HCT116 (cell line): ENCODE measurements at regions not wholly inside any gene's neighbourhood (a gene's known extent, or its start where the extent isn't known, plus 50 kb on each side); places are given as distances from the start of the nearest gene placed in this dataset.

Source experiments
- ATAC-seq: fragments of 200-7000 bp; cut with Tn5 transposase; 2 replicates; pipeline ENCODE4 v1.9.1; 2020; ENCODE audit warnings: mild to moderate bottlenecking, moderate library complexity
- BruUV-seq: library from RNA; stranded (reverse); fragments of 400-500 nt; replicated peaks from 2 replicates; lab custom pipeline; 2021; lab: Mats Ljungman, UMichigan
- CTCF ChIA-PET: fragments of 300-600 bp; sonication (Branson Sonifier 250); formaldehyde crosslinking; loops from one replicate; lab custom pipeline; 2021; ENCODE audit warnings: antibody characterized with exemption; lab: Charles Lee
- POLR2A ChIA-PET: fragments of 300-600, 350-600 bp; sonication (Branson Sonifier 250); formaldehyde crosslinking; loops from one replicate; lab custom pipeline; 2021; ENCODE audit warnings: antibody characterized with exemption; lab: Charles Lee
- RAD21 ChIA-PET, 2 experiments: fragments of 300-600 bp; sonication (Branson Sonifier 250); formaldehyde crosslinking; loops; one replicate each; lab custom pipeline; 2023; ENCODE audit warnings: low total read pairs in 2 of 2; ENCODE audit not compliant: uncharacterized antibody in 2 of 2, unreplicated experiment in 2 of 2, low non-redundant PET in 1 of 2; lab: Charles Lee
- DNase-seq: peaks from one replicate; pipeline ENCODE4 v3.0.0-alpha.2; 2010; ENCODE audit warnings: low read depth, low spot score
- H2AFZ ChIP-seq: fragments of 200-600 bp; shearing (Covaris generic), sonication (generic); 2 replicates; pipeline ENCODE4 v1.6.1; 2017; ENCODE audit warnings: low read depth, mixed run types, mixed read lengths, antibody characterized with exemption, low read length; ENCODE audit not compliant: poor library complexity, severe bottlenecking
- H3K27ac ChIP-seq: 2 replicates; pipeline ENCODE4 v1.5.1; 2012; ENCODE audit warnings: low read depth, low read length
- H3K27me3 ChIP-seq: fragments of 200-600 bp; sonication (generic); 2 replicates; pipeline ENCODE4 v1.6.1; 2016; ENCODE audit warnings: mixed run types, low read length, mixed read lengths; ENCODE audit not compliant: insufficient read depth
- H3K36me3 ChIP-seq, 2 experiments: fragments of 200-500 bp in 1 of 2; fragments of 200-600 bp in 1 of 2; sonication (Bioruptor generic) in 1 of 2; sonication (generic) in 1 of 2; 2 replicates each; pipeline versions ENCODE4 v1.5.1 to v1.6.1; 2014 to 2016; ENCODE audit warnings: low read length in 2 of 2, inconsistent platforms in 1 of 2, mixed read lengths in 1 of 2, mixed run types in 1 of 2; ENCODE audit not compliant: insufficient read depth in 2 of 2, control insufficient read depth in 1 of 2
- H3K4me1 ChIP-seq, 2 experiments: fragments of 200-600 bp in 1 of 2; sonication (generic) in 1 of 2; 2 replicates each; pipeline versions ENCODE4 v1.5.1 to v1.6.1; 2012 to 2017; ENCODE audit warnings: low read length in 2 of 2, inconsistent platforms in 1 of 2, mild to moderate bottlenecking in 1 of 2, mixed read lengths in 1 of 2, mixed run types in 1 of 2, moderate library complexity in 1 of 2; ENCODE audit not compliant: insufficient read depth in 2 of 2, control insufficient read depth in 1 of 2
- H3K4me2 ChIP-seq: fragments of 200-600 bp; sonication (generic); 2 replicates; pipeline ENCODE4 v1.6.1; 2017; ENCODE audit warnings: mixed run types, low read length, mixed read lengths
- H3K4me3 ChIP-seq, 2 experiments: fragments of 200-600 bp in 1 of 2; sonication (generic) in 1 of 2; replicated peaks in 1 of 2; 2 replicates each; pipeline ENCODE4 v1.5.1; 2011 to 2016; ENCODE audit warnings: low read length in 2 of 2, control low read depth in 1 of 2, low read depth in 1 of 2, mild to moderate bottlenecking in 1 of 2, mixed read lengths in 1 of 2, mixed run types in 1 of 2
- H3K79me2 ChIP-seq: fragments of 200-600 bp; sonication (generic); 2 replicates; pipeline ENCODE4 v1.6.1; 2017; ENCODE audit warnings: mild to moderate bottlenecking, mixed run types, low read length, moderate library complexity, mixed read lengths; ENCODE audit not compliant: insufficient read depth
- H3K9ac ChIP-seq: fragments of 200-600 bp; sonication (generic); 2 replicates; pipeline ENCODE4 v1.6.1; 2016; ENCODE audit warnings: low read length, mixed read lengths
- H3K9me2 ChIP-seq: fragments of 200-600 bp; sonication (generic), shearing (Covaris generic); 2 replicates; pipeline ENCODE4 v1.6.1; 2017; ENCODE audit warnings: mixed run types, mild to moderate bottlenecking, moderate library complexity; ENCODE audit not compliant: insufficient read depth
- H3K9me3 ChIP-seq, 2 experiments: fragments of 200-500 bp in 1 of 2; fragments of 200-600 bp in 1 of 2; sonication (Bioruptor generic) in 1 of 2; sonication (generic) in 1 of 2; 2 replicates each; pipeline ENCODE4 v1.6.1; 2014 to 2017; ENCODE audit warnings: low read length in 2 of 2, mixed read lengths in 2 of 2, inconsistent platforms in 1 of 2, low read depth in 1 of 2, mild to moderate bottlenecking in 1 of 2, mixed run types in 1 of 2, moderate library complexity in 1 of 2; ENCODE audit not compliant: control insufficient read depth in 1 of 2, insufficient read depth in 1 of 2
- H4K20me1 ChIP-seq: fragments of 200-600 bp; sonication (generic), shearing (Covaris generic); 2 replicates; pipeline ENCODE4 v1.6.1; 2017; ENCODE audit warnings: mixed run types, mild to moderate bottlenecking, moderate library complexity; ENCODE audit not compliant: insufficient read depth
- ELF1 ChIP-seq: IDR thresholded peaks from 2 replicates; pipeline ENCODE4 v1.6.1; 2012; ENCODE audit warnings: low read depth, borderline replicate concordance
- EZH2 ChIP-seq: fragments of 200-600 bp; sonication (generic); IDR thresholded peaks from 2 replicates; pipeline ENCODE4 v1.6.1; 2017; ENCODE audit warnings: antibody characterized with exemption, mixed run types
- FOSL1 ChIP-seq: IDR thresholded peaks from 2 replicates; pipeline ENCODE4 v1.6.1; 2012; ENCODE audit warnings: low read depth
- JUND ChIP-seq: IDR thresholded peaks from 2 replicates; pipeline ENCODE4 v1.6.1; 2012
- POLR2A ChIP-seq: IDR thresholded peaks from 2 replicates; pipeline ENCODE4 v1.7.0; 2011; ENCODE audit warnings: borderline replicate concordance; ENCODE audit not compliant: insufficient read depth, insufficient read length; ENCODE audit errors: extremely low read depth
- SP1 ChIP-seq: IDR thresholded peaks from 2 replicates; pipeline ENCODE4 v1.6.1; 2012; ENCODE audit warnings: low read depth
- SRF ChIP-seq: IDR thresholded peaks from 2 replicates; pipeline ENCODE4 v1.6.1; 2012; ENCODE audit warnings: low read depth
- YY1 ChIP-seq: IDR thresholded peaks from 2 replicates; pipeline ENCODE4 v1.6.1; 2011; ENCODE audit warnings: low read length, low read depth, moderate library complexity, mild to moderate bottlenecking; ENCODE audit not compliant: insufficient replicate concordance; ENCODE audit errors: extremely low read depth
- ZNF274 ChIP-seq: fragments of 200-500 bp; sonication (Bioruptor generic); IDR thresholded peaks from 2 replicates; pipeline ENCODE4 v1.6.1; 2014; ENCODE audit warnings: mild to moderate bottlenecking, low read depth, low read length, inconsistent platforms
- intact Hi-C: fragments of 100-400 bp; cut with micrococcal nuclease; formaldehyde crosslinking; loops from 2 replicates; pipeline ENCODE4 v1.10.0; 2022
- TF ChIP-seq, protein P1 (sequence below), 3 experiments: fragments of 200-600 bp in 1 of 3; sonication (generic) in 1 of 3; IDR thresholded peaks in 2 of 3; conservative IDR thresholded peaks in 1 of 3; 2 replicates each; pipeline ENCODE4 v1.5.1; 2012 to 2017; ENCODE audit warnings: low read depth in 2 of 3, low read length in 2 of 3, antibody characterized with exemption in 1 of 3, borderline replicate concordance in 1 of 3, control low read depth in 1 of 3, mild to moderate bottlenecking in 1 of 3, mixed read lengths in 1 of 3, mixed run types in 1 of 3, moderate library complexity in 1 of 3; ENCODE audit not compliant: insufficient read depth in 1 of 3
- TF ChIP-seq, protein P2 (sequence below): IDR thresholded peaks from 2 replicates; pipeline ENCODE4 v1.6.1; 2012; ENCODE audit warnings: low read depth

DNA sequence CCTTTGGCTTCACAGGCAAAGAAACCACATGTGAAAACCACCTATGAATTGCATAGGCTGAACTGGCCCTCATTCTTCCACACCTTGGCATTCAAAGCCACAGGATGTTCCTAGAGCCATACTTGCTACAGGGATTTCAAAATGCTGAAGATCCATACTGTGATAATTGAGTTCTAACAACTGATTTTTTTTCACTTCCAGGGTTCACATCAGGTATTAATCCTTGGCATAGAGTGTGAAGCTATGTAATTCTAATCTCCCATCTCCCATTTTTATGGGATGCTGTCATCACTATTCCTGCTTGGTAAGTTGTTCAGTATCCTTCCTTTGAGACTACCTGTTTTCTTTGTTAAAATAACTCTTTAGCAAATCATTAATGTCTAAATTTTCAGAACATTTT is 1569.2 kb upstream of the ADGRL3 start:
- H3K79me2 ChIP-seq = no peaks in the 10 kb centered on the region
- no peak overlapping the region for H3K4me3 ChIP-seq
- no peak overlapping the region for H3K4me2 ChIP-seq
- intact Hi-C loops = no loop called here
- no peaks in the 10 kb centered on the region for H3K27me3 ChIP-seq
- no peak overlapping the region for H3K27ac ChIP-seq
- CTCF ChIA-PET = no interaction called here
- ATAC-seq (no peak), DNase-seq (no peak)
- POLR2A ChIA-PET = no interaction called here
- H3K36me3 ChIP-seq = no peaks in the 10 kb centered on the region
- no peaks in the 10 kb centered on the region for H3K9me2 ChIP-seq
- no peak overlapping the region for H3K9ac ChIP-seq
- H3K4me1 ChIP-seq = no peaks in the 10 kb centered on the region
- RAD21 ChIA-PET = no interaction called here
- no peak overlapping the region for H2AFZ ChIP-seq
- H3K9me3 ChIP-seq = peaks cover 10 to 24% of the 10 kb centered on the region in 2 experiments; a peak in 2 of 4 replicates
- no TSS peak for BruUV-seq
- no peak for TF ChIP-seq SP1
- TF ChIP-seq, protein P1, sequence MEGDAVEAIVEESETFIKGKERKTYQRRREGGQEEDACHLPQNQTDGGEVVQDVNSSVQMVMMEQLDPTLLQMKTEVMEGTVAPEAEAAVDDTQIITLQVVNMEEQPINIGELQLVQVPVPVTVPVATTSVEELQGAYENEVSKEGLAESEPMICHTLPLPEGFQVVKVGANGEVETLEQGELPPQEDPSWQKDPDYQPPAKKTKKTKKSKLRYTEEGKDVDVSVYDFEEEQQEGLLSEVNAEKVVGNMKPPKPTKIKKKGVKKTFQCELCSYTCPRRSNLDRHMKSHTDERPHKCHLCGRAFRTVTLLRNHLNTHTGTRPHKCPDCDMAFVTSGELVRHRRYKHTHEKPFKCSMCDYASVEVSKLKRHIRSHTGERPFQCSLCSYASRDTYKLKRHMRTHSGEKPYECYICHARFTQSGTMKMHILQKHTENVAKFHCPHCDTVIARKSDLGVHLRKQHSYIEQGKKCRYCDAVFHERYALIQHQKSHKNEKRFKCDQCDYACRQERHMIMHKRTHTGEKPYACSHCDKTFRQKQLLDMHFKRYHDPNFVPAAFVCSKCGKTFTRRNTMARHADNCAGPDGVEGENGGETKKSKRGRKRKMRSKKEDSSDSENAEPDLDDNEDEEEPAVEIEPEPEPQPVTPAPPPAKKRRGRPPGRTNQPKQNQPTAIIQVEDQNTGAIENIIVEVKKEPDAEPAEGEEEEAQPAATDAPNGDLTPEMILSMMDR (IDR thresholded peaks at IDR 0.05 in 2 of 3, conservative IDR thresholded peaks at IDR 0.05 in 1 of 3; ENCODE audit: borderline replicate concordance in 1 of 3, insufficient read depth in 1 of 3, low read depth in 2 of 3, low read length in 2 of 3) = no peak
- no peak for TF ChIP-seq SRF
- no peak for TF ChIP-seq ZNF274
- no peak for TF ChIP-seq EZH2
- no peak for TF ChIP-seq JUND
- TF ChIP-seq, protein P2, sequence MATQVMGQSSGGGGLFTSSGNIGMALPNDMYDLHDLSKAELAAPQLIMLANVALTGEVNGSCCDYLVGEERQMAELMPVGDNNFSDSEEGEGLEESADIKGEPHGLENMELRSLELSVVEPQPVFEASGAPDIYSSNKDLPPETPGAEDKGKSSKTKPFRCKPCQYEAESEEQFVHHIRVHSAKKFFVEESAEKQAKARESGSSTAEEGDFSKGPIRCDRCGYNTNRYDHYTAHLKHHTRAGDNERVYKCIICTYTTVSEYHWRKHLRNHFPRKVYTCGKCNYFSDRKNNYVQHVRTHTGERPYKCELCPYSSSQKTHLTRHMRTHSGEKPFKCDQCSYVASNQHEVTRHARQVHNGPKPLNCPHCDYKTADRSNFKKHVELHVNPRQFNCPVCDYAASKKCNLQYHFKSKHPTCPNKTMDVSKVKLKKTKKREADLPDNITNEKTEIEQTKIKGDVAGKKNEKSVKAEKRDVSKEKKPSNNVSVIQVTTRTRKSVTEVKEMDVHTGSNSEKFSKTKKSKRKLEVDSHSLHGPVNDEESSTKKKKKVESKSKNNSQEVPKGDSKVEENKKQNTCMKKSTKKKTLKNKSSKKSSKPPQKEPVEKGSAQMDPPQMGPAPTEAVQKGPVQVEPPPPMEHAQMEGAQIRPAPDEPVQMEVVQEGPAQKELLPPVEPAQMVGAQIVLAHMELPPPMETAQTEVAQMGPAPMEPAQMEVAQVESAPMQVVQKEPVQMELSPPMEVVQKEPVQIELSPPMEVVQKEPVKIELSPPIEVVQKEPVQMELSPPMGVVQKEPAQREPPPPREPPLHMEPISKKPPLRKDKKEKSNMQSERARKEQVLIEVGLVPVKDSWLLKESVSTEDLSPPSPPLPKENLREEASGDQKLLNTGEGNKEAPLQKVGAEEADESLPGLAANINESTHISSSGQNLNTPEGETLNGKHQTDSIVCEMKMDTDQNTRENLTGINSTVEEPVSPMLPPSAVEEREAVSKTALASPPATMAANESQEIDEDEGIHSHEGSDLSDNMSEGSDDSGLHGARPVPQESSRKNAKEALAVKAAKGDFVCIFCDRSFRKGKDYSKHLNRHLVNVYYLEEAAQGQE = no peak
- TF ChIP-seq YY1 = no peak
- no peak for TF ChIP-seq FOSL1
- TF ChIP-seq POLR2A = no peak
- no peak for TF ChIP-seq ELF1
- no peaks in the 10 kb centered on the region for H4K20me1 ChIP-seq
